IMR-90 (cell line): ENCODE measurements at regions not wholly inside any gene's neighbourhood (a gene's known extent, or its start where the extent isn't known, plus 50 kb on each side); places are given as distances from the start of the nearest gene placed in this dataset.

Experiments used
- ATAC-seq: fragments of 200-7000 bp; cut with Tn5 transposase; 2 replicates; pipeline ENCODE4 v1.9.1; 2020; ENCODE audit warnings: low read depth, mild to moderate bottlenecking, moderate library complexity
- BruUV-seq: library from RNA; stranded (reverse); fragments of 400-500 nt; replicated peaks from 2 replicates; lab custom pipeline; 2021; lab: Mats Ljungman, UMichigan
- CTCF ChIA-PET: fragments of 300-600 bp; formaldehyde crosslinking; extraction: SDS; loops from one replicate; lab custom pipeline; 2021; ENCODE audit warnings: antibody characterized with exemption; lab: Yijun Ruan, JAX
- POLR2A ChIA-PET: fragments of 300-600 bp; sonication (Branson Sonifier 250); formaldehyde crosslinking; loops from one replicate; lab custom pipeline; 2022; ENCODE audit warnings: antibody characterized with exemption; ENCODE audit not compliant: unreplicated experiment; lab: Charles Lee
- DNase-seq: peaks from one replicate; pipeline ENCODE4 v3.0.0; 2013
- H2AFZ ChIP-seq: replicated peaks from 2 replicates; pipeline ENCODE3; 2013; ENCODE audit warnings: low read length, mild to moderate bottlenecking; ENCODE audit not compliant: poor library complexity
- H2AK5ac ChIP-seq: 2 replicates; pipeline ENCODE4 v1.6.1; 2013; ENCODE audit warnings: low read depth, low read length, inconsistent platforms
- H2AK9ac ChIP-seq: replicated peaks from 2 replicates; pipeline ENCODE3; 2013; ENCODE audit warnings: mild to moderate bottlenecking, low read depth, low read length, moderate library complexity; ENCODE audit not compliant: poor library complexity
- H2BK120ac ChIP-seq: 2 replicates; pipeline ENCODE4 v1.6.1; 2013; ENCODE audit warnings: low read depth, low read length, inconsistent platforms
- H2BK15ac ChIP-seq: 3 replicates; pipeline ENCODE4 v1.6.1; 2013; ENCODE audit warnings: low read depth, low read length, inconsistent platforms
- H2BK20ac ChIP-seq: 2 replicates; pipeline ENCODE4 v1.6.1; 2013; ENCODE audit warnings: low read depth, mild to moderate bottlenecking, inconsistent platforms, low read length, moderate library complexity
- H2BK5ac ChIP-seq: 2 replicates; pipeline ENCODE4 v1.6.1; 2013; ENCODE audit warnings: mild to moderate bottlenecking, low read depth, low read length, inconsistent platforms; ENCODE audit not compliant: poor library complexity, severe bottlenecking
- H3K14ac ChIP-seq: replicated peaks from 2 replicates; pipeline ENCODE4 v1.6.1; 2013; ENCODE audit warnings: low read depth, low read length, inconsistent platforms
- H3K18ac ChIP-seq: 2 replicates; pipeline ENCODE4 v1.6.1; 2013; ENCODE audit warnings: low read depth, low read length, control low read depth
- H3K23ac ChIP-seq: 2 replicates; pipeline ENCODE4 v1.6.1; 2013; ENCODE audit warnings: low read depth, low read length, inconsistent platforms
- H3K27ac ChIP-seq: 2 replicates; pipeline ENCODE4 v1.5.1; 2013; ENCODE audit warnings: mild to moderate bottlenecking, control low read depth, low read length; ENCODE audit not compliant: insufficient read depth
- H3K27me3 ChIP-seq: 2 replicates; pipeline ENCODE4 v1.6.1; 2013; ENCODE audit warnings: low read length; ENCODE audit not compliant: control insufficient read depth, insufficient read depth
- H3K36me3 ChIP-seq: 2 replicates; pipeline ENCODE4 v1.6.1; 2013; ENCODE audit warnings: low read length, mixed read lengths; ENCODE audit not compliant: control insufficient read depth, insufficient read depth
- H3K4ac ChIP-seq: 2 replicates; pipeline ENCODE4 v1.6.1; 2013; ENCODE audit warnings: low read depth, low read length, inconsistent platforms
- H3K4me1 ChIP-seq: 2 replicates; pipeline ENCODE4 v1.6.1; 2013; ENCODE audit warnings: low read length, mixed read lengths; ENCODE audit not compliant: control insufficient read depth, insufficient read depth
- H3K4me2 ChIP-seq: 2 replicates; pipeline ENCODE4 v1.6.1; 2013; ENCODE audit warnings: low read depth, mild to moderate bottlenecking, control low read depth, low read length, moderate library complexity
- H3K4me3 ChIP-seq: 2 replicates; pipeline ENCODE4 v1.5.1; 2013; ENCODE audit warnings: low read depth, mild to moderate bottlenecking, control low read depth, low read length, moderate library complexity; ENCODE audit not compliant: insufficient read depth
- H3K56ac ChIP-seq: 2 replicates; pipeline ENCODE4 v1.6.1; 2013; ENCODE audit warnings: low read length, inconsistent platforms; ENCODE audit not compliant: insufficient read depth; ENCODE audit errors: extremely low read depth
- H3K79me1 ChIP-seq, 2 experiments: 2 replicates each; pipeline ENCODE4 v1.6.1; 2013; ENCODE audit warnings: low read length in 2 of 2, inconsistent platforms in 1 of 2, low read depth in 1 of 2
- H3K9ac ChIP-seq: 2 replicates; pipeline ENCODE4 v1.6.1; 2013; ENCODE audit warnings: low read depth, low read length, control low read depth
- H3K9me1 ChIP-seq: 2 replicates; pipeline ENCODE4 v1.6.1; 2013; ENCODE audit warnings: low read length, inconsistent platforms; ENCODE audit not compliant: insufficient read depth
- H3K9me3 ChIP-seq: 2 replicates; pipeline ENCODE4 v1.6.1; 2013; ENCODE audit warnings: low read length; ENCODE audit not compliant: control insufficient read depth, insufficient read depth
- H4K20me1 ChIP-seq: 2 replicates; pipeline ENCODE4 v1.6.1; 2013; ENCODE audit warnings: low read length, inconsistent platforms; ENCODE audit not compliant: insufficient read depth
- H4K5ac ChIP-seq: 2 replicates; pipeline ENCODE4 v1.6.1; 2013; ENCODE audit warnings: mild to moderate bottlenecking, low read depth, low read length, control low read depth
- H4K8ac ChIP-seq, 2 experiments: 2 replicates each; pipeline ENCODE4 v1.6.1; 2013; ENCODE audit warnings: low read depth in 2 of 2, low read length in 2 of 2, control low read depth in 1 of 2, inconsistent platforms in 1 of 2
- H4K91ac ChIP-seq: 2 replicates; pipeline ENCODE4 v1.6.1; 2013; ENCODE audit warnings: low read depth, low read length, inconsistent platforms; ENCODE audit not compliant: insufficient read depth
- BHLHE40 ChIP-seq: fragments of 150-350 bp; IDR thresholded peaks from 2 replicates; pipeline ENCODE4 v1.6.1; 2016; ENCODE audit warnings: mild to moderate bottlenecking, low read depth, low read length
- CHD1 ChIP-seq: IDR thresholded peaks from 2 replicates; pipeline ENCODE4 v1.6.1; 2012; ENCODE audit warnings: low read depth, low read length, improper control_type of control experiment
- FOS ChIP-seq: fragments of 150-350 bp; IDR thresholded peaks from 2 replicates; pipeline ENCODE4 v1.6.1; 2016; ENCODE audit warnings: low read depth, low read length
- MXI1 ChIP-seq: IDR thresholded peaks from 2 replicates; pipeline ENCODE4 v1.6.1; 2012; ENCODE audit warnings: low read depth, mild to moderate bottlenecking, low read length, moderate library complexity, borderline replicate concordance
- NFE2L2 ChIP-seq: fragments of 150-350 bp; IDR thresholded peaks from 2 replicates; pipeline ENCODE4 v1.6.1; 2016; ENCODE audit warnings: low read depth, mild to moderate bottlenecking, low read length
- POLR2A ChIP-seq: IDR thresholded peaks from 2 replicates; pipeline ENCODE4 v1.6.1; 2012; ENCODE audit warnings: mild to moderate bottlenecking, low read depth, low read length
- RAD21 ChIP-seq: IDR thresholded peaks from 2 replicates; pipeline ENCODE4 v1.6.1; 2012; ENCODE audit warnings: low read length, improper control_type of control experiment
- RCOR1 ChIP-seq: IDR thresholded peaks from 2 replicates; pipeline ENCODE4 v1.6.1; 2012; ENCODE audit warnings: mild to moderate bottlenecking, low read length, improper control_type of control experiment; ENCODE audit not compliant: insufficient replicate concordance
- SMC3 ChIP-seq: fragments of 150-350 bp; IDR thresholded peaks from 2 replicates; pipeline ENCODE4 v1.6.1; 2016; ENCODE audit warnings: low read depth, mild to moderate bottlenecking, antibody characterized with exemption, low read length, moderate library complexity
- WGBS, 2 experiments: methylation state at CpG; one replicate each; pipeline versions ENCODE4 v1.1.5 to v1.1.7; 2013; ENCODE audit warnings: missing lambda C conversion rate in 2 of 2; ENCODE audit not compliant: insufficient read length in 1 of 2; ENCODE audit errors: extremely low coverage in 2 of 2; 5-methylcytosine and 5-hydroxymethylcytosine counted together
- dilution Hi-C: fragments of 300-500 bp; cut with HindIII; formaldehyde crosslinking; loops from one replicate; pipeline ENCODE4 v1.14.3; 2018; ENCODE audit warnings: low sequenced_read_pairs; ENCODE audit not compliant: unreplicated experiment
- in situ Hi-C: fragments of 300-500 bp; cut with MboI; formaldehyde crosslinking; loops from 3 replicates; pipeline ENCODE4 v1.14.3; 2019; ENCODE audit warnings: low sequenced_read_pairs, inconsistent platforms, mixed read lengths
- intact Hi-C: fragments of 100-400 bp; cut with micrococcal nuclease; formaldehyde crosslinking; loops from 2 replicates; pipeline ENCODE4 v1.10.0; 2022
- TF ChIP-seq, protein P1 (sequence below): conservative IDR thresholded peaks from 2 replicates; pipeline ENCODE4 v1.5.1; 2012; ENCODE audit warnings: mild to moderate bottlenecking, low read depth, low read length, improper control_type of control experiment
- TF ChIP-seq, protein P2 (sequence below): fragments of 150-350 bp; IDR thresholded peaks from 2 replicates; pipeline ENCODE4 v1.6.1; 2017; ENCODE audit warnings: mild to moderate bottlenecking, antibody characterized with exemption, low read length, low read depth
- TF ChIP-seq, protein P3 (sequence below): fragments of 150-350 bp; IDR thresholded peaks from 2 replicates; pipeline ENCODE4 v1.6.1; 2016; ENCODE audit warnings: low read depth, mild to moderate bottlenecking, low read length, moderate library complexity, borderline replicate concordance

DNA sequence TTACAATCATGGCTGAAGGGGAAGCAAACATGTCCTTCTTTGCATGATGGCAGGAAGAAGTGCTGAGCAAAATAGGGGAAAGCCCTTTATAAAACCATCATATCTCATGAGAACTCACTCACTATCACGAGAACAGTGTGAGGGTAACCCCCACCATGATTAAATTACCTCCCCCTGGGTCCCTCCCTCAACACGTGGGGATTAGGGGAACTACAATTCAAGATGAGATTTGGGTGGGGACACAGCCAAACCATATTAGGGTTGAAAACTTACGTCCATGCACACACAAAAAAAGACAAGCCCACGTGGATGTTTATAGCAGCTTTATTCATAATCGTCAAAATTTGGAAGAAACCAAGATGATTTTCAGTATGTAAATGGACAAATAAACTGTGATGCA, 72.3 kb downstream of the RPL22L1 start:
- peaks cover 7% of the 10 kb centered on the region for H3K9me1 ChIP-seq
- dilution Hi-C loops (no loop called here), in situ Hi-C loops (no loop called here), intact Hi-C loops (no loop called here)
- H3K4me2 ChIP-seq = no peak overlapping the region
- no peak overlapping the region for H3K9ac ChIP-seq
- ATAC-seq = no peak
- no peak overlapping the region for H4K91ac ChIP-seq
- H2AFZ ChIP-seq = no peak overlapping the region
- no peak overlapping the region for H3K4me3 ChIP-seq
- no peak overlapping the region for H4K5ac ChIP-seq
- no peak overlapping the region for H3K14ac ChIP-seq
- no peak overlapping the region for H2AK5ac ChIP-seq
- no TSS peak for BruUV-seq
- no peak overlapping the region for H3K18ac ChIP-seq
- H3K27ac ChIP-seq = no peak overlapping the region
- no peaks in the 10 kb centered on the region for H3K9me3 ChIP-seq
- 100% methylated on average over 2 of the region's 5 CpGs; no CpG with 5 or more reads in 1 of the 2 experiments for WGBS, 2 experiments
- H3K27me3 ChIP-seq = no peaks in the 10 kb centered on the region
- no peak for DNase-seq
- TF ChIP-seq RCOR1 = no peak
- TF ChIP-seq CHD1 = no peak
- TF ChIP-seq SMC3 = no peak
- TF ChIP-seq, protein P1, sequence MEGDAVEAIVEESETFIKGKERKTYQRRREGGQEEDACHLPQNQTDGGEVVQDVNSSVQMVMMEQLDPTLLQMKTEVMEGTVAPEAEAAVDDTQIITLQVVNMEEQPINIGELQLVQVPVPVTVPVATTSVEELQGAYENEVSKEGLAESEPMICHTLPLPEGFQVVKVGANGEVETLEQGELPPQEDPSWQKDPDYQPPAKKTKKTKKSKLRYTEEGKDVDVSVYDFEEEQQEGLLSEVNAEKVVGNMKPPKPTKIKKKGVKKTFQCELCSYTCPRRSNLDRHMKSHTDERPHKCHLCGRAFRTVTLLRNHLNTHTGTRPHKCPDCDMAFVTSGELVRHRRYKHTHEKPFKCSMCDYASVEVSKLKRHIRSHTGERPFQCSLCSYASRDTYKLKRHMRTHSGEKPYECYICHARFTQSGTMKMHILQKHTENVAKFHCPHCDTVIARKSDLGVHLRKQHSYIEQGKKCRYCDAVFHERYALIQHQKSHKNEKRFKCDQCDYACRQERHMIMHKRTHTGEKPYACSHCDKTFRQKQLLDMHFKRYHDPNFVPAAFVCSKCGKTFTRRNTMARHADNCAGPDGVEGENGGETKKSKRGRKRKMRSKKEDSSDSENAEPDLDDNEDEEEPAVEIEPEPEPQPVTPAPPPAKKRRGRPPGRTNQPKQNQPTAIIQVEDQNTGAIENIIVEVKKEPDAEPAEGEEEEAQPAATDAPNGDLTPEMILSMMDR = no peak
- no peak for TF ChIP-seq NFE2L2
- TF ChIP-seq POLR2A = no peak
- TF ChIP-seq, protein P2, sequence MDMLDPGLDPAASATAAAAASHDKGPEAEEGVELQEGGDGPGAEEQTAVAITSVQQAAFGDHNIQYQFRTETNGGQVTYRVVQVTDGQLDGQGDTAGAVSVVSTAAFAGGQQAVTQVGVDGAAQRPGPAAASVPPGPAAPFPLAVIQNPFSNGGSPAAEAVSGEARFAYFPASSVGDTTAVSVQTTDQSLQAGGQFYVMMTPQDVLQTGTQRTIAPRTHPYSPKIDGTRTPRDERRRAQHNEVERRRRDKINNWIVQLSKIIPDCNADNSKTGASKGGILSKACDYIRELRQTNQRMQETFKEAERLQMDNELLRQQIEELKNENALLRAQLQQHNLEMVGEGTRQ = no peak
- TF ChIP-seq RAD21 = no peak
- TF ChIP-seq BHLHE40 = no peak
- no peak for TF ChIP-seq MXI1
- TF ChIP-seq FOS = no peak
- TF ChIP-seq, protein P3, sequence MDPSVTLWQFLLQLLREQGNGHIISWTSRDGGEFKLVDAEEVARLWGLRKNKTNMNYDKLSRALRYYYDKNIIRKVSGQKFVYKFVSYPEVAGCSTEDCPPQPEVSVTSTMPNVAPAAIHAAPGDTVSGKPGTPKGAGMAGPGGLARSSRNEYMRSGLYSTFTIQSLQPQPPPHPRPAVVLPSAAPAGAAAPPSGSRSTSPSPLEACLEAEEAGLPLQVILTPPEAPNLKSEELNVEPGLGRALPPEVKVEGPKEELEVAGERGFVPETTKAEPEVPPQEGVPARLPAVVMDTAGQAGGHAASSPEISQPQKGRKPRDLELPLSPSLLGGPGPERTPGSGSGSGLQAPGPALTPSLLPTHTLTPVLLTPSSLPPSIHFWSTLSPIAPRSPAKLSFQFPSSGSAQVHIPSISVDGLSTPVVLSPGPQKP = no peak
- no peak overlapping the region for H2AK9ac ChIP-seq
- H2BK5ac ChIP-seq = no peak overlapping the region
- ChIA-PET POLR2A (no interaction called here), CTCF (no interaction called here)
- no peak overlapping the region for H3K56ac ChIP-seq
- no peak overlapping the region for H3K4ac ChIP-seq
- H2BK15ac ChIP-seq = 0 out of 3 replicates have a peak overlapping the region, but pooled peaks have one; percentile 21
- no peaks in the 10 kb centered on the region for H3K79me1 ChIP-seq
- no peaks in the 10 kb centered on the region for H4K20me1 ChIP-seq
- H2BK120ac ChIP-seq = no peak overlapping the region
- no peak overlapping the region for H4K8ac ChIP-seq
- H3K4me1 ChIP-seq = peaks cover 10% of the 10 kb centered on the region
- H3K23ac ChIP-seq = no peak overlapping the region
- no peaks in the 10 kb centered on the region for H3K36me3 ChIP-seq
- H2BK20ac ChIP-seq = no peak overlapping the region
